Brain microvascular endothelial cell (primary cell): ENCODE measurements at regions not wholly inside any gene's neighbourhood (a gene's known extent, or its start where the extent isn't known, plus 50 kb on each side); places are given as distances from the start of the nearest gene placed in this dataset.
"Not testable (repeated sequence)": the region's sequence is repeated elsewhere in the genome, so short reads cannot be mapped to it uniquely, and the experiment has no call there.

Source experiments
- DNase-seq: peaks from one replicate; pipeline ENCODE4 v3.0.0-alpha.2; 2020
- H3K27ac ChIP-seq: fragments of 250-450 bp; sonication (Bioruptor Pico); 2 replicates; pipeline ENCODE4 v1.5.1; 2020; ENCODE audit warnings: mild to moderate bottlenecking, moderate library complexity
- H3K27me3 ChIP-seq: fragments of 250-450 bp; sonication (Bioruptor Pico); replicated peaks from 2 replicates; pipeline ENCODE4 v1.5.1; 2020; ENCODE audit warnings: mild to moderate bottlenecking
- H3K36me3 ChIP-seq: fragments of 250-450 bp; sonication (Bioruptor Pico); replicated peaks from 2 replicates; pipeline ENCODE4 v1.5.1; 2020; ENCODE audit warnings: mild to moderate bottlenecking
- H3K4me3 ChIP-seq: 2 replicates; pipeline ENCODE4 v1.5.1; 2011; ENCODE audit warnings: low read depth, mild to moderate bottlenecking, control low read depth, low read length, moderate library complexity
- CTCF ChIP-seq: IDR thresholded peaks from 2 replicates; pipeline ENCODE4 v1.5.1; 2011; ENCODE audit warnings: low read depth, mild to moderate bottlenecking, moderate library complexity, low read length, control low read depth, inconsistent platforms; ENCODE audit errors: missing control alignments
- in situ Hi-C: cut with HindIII; loops from 2 replicates; pipeline ENCODE4 v1.10.0; 2017; ENCODE audit warnings: low sequenced_read_pairs, low pct_ligation_motif_present

GRCh38 chr1:105088166-105088565 is 1338.5 kb downstream of the AMY1C start:
- in situ Hi-C loops: no loop called here
- Histone ChIP-seq H3K4me3 (no peak overlapping the region), H3K27ac (no peak overlapping the region), H3K36me3 (no peaks in the 10 kb centered on the region), H3K27me3 (no peaks in the 10 kb centered on the region)
- DNase-seq: no peak
- no peak for TF ChIP-seq CTCF

GRCh38 chr1:105093893-105094292 is 1344.2 kb downstream of the AMY1C start:
- H3K27ac ChIP-seq, in situ Hi-C loops, H3K27me3 ChIP-seq, H3K4me3 ChIP-seq, H3K36me3 ChIP-seq, DNase-seq: not testable (repeated sequence)

- in situ Hi-C loops: no loop called here
- Histone ChIP-seq H3K36me3 (no peaks in the 10 kb centered on the region), H3K27ac (no peak overlapping the region), H3K4me3 (no peak overlapping the region), H3K27me3 (no peaks in the 10 kb centered on the region)
- no peak for DNase-seq
- TF ChIP-seq CTCF: no peak
Measured at GRCh38 chr1:105100102-105100501, 1350.4 kb downstream of the AMY1C start.

DNA sequence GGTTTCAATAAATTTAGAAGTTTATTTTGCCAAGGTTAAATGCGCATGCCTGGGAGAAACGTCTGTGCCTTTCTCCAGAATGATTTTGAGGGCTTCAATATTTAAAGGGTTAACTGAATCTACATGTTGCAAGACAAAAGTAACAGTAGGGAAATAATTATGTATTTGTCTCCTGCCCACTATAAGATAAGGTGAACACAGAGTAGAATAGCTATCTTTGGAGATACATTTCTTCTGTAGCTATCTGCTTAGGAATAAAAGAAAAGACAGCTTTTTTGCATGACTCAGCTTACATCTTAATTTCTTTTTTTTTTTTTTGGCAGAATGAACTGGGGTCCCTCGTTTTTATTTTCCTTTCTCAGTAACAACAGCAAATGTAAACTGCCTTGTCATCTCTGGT is 1351.6 kb downstream of the AMY1C start:
- no peaks in the 10 kb centered on the region for H3K36me3 ChIP-seq
- no peak overlapping the region for H3K27ac ChIP-seq
- DNase-seq: no peak
- no peak for TF ChIP-seq CTCF
- H3K4me3 ChIP-seq: no peak overlapping the region
- in situ Hi-C loops: no loop called here
- no peaks in the 10 kb centered on the region for H3K27me3 ChIP-seq

- Histone ChIP-seq H3K27ac (no peak overlapping the region), H3K36me3 (no peaks in the 10 kb centered on the region), H3K4me3 (no peak overlapping the region), H3K27me3 (no peaks in the 10 kb centered on the region)
- no peak for DNase-seq
- no peak for TF ChIP-seq CTCF
- in situ Hi-C loops: no loop called here
Measured at GRCh38 chr1:105102371-105102770, 1352.7 kb downstream of the AMY1C start.

DNA sequence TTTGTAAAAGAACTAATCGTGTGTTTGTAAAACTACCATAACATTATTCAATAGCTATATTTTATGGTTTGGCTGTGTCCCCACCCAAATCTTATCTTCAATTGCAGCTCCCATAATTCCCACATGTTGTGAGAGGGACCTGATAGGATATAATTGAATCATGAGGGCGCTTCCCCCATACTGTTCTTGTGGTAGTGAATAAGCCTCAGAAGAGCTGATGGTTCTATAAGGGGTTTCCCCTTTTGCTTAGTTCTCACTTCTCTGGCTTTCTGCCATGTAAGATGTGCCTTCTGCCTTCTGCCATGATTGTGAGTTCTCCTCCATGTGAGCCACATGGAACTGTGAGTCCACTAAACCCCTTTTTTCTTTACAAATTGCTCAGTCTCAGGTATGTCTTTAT is 1372.3 kb downstream of the AMY1C start:
- in situ Hi-C loops: no loop called here
- no peaks in the 10 kb centered on the region for H3K27me3 ChIP-seq
- H3K36me3 ChIP-seq: no peaks in the 10 kb centered on the region
- no peak overlapping the region for H3K4me3 ChIP-seq
- no peak for DNase-seq
- H3K27ac ChIP-seq: no peak overlapping the region
- no peak for TF ChIP-seq CTCF
